ENCODE measurements at regions not wholly inside any gene's neighbourhood (a gene's known extent, or its start where the extent isn't known, plus 50 kb on each side); places are given as distances from the start of the nearest gene placed in this dataset.

GRCh38 chr1:112271270-112271669, 124.7 kb upstream of the CTTNBP2NL start:
- no peaks in the 10 kb centered on the region for H3K4me1 Mint-ChIP-seq
- ATAC-seq (ENCODE audit: low read depth) (no peak), DNase-seq (no peak)
- H3K4me2 ChIP-seq (replicated peaks; ENCODE audit: low read depth, low read length, poor library complexity, severe bottlenecking), result no peak overlapping the region
- no peak overlapping the region for H2AFZ ChIP-seq (ENCODE audit: insufficient read depth, low read depth, low read length, poor library complexity, severe bottlenecking)
- H3K27me3 ChIP-seq (replicated peaks in 1 of 4; ENCODE audit: control extremely low read depth in 1 of 4, control insufficient read depth in 3 of 4, insufficient read depth in 4 of 4, low read length in 3 of 4), result peaks cover 0 to 2% (median under 1%) of the 10 kb centered on the region in 4 experiments
- intact Hi-C loops (cut with micrococcal nuclease), result no loop called here
- no peaks in the 10 kb centered on the region for H3K79me2 ChIP-seq (ENCODE audit: control insufficient read depth, insufficient read depth, low read length)
- H3K9me3 ChIP-seq (ENCODE audit: control extremely low read depth in 1 of 3, control insufficient read depth in 2 of 3, insufficient read depth in 1 of 3, low read length in 2 of 3), result peaks cover 0 to 6% (median 0%) of the 10 kb centered on the region in 3 donors
- H3K27ac ChIP-seq (ENCODE audit: low read length in 2 of 2), result no peak overlapping the region
- no peaks in the 10 kb centered on the region for H3K4me1 ChIP-seq (ENCODE audit: control insufficient read depth in 2 of 2, insufficient read depth in 2 of 2, low read length in 2 of 2)
- WGBS (ENCODE audit: insufficient coverage), result 92% methylated on average over 2 of the region's 3 CpGs
- no peaks in the 10 kb centered on the region for H4K20me1 ChIP-seq (ENCODE audit: control insufficient read depth, insufficient read depth, low read length, poor library complexity, severe bottlenecking)
- peaks cover 4% of the 10 kb centered on the region for H3K9me3 Mint-ChIP-seq (ENCODE audit: insufficient read depth)
- no peak overlapping the region for H3K4me3 Mint-ChIP-seq
- ChIA-PET POLR2A (no interaction called here), CTCF (no interaction called here)
- H3K27ac Mint-ChIP-seq, result no peak overlapping the region
- peaks cover 39% of the 10 kb centered on the region for H3K27me3 Mint-ChIP-seq
- no peak overlapping the region for H3K4me3 ChIP-seq (ENCODE audit: control extremely low read depth in 1 of 5, extremely low read depth in 1 of 5, insufficient read depth in 1 of 5, low read depth in 2 of 5, low read length in 4 of 5)
- no peak overlapping the region for H3K9ac ChIP-seq (ENCODE audit: low read length)
- no peak for TF ChIP-seq CTCF (IDR thresholded peaks at IDR 0.05)
- no peak for TF ChIP-seq EZH2 (IDR thresholded peaks at IDR 0.05; ENCODE audit: borderline replicate concordance, insufficient read depth, low read depth, low read length, poor library complexity, severe bottlenecking)
- no peaks in the 10 kb centered on the region for H3K36me3 ChIP-seq (replicated peaks in 1 of 2; ENCODE audit: control extremely low read depth in 1 of 2, control insufficient read depth in 1 of 2, extremely low read depth in 1 of 2, insufficient read depth in 2 of 2, low read length in 1 of 2)

GRCh38 chr1:112272101-112272772, 123.8 kb upstream of the CTTNBP2NL start:
- Histone ChIP-seq H3K36me3 (replicated peaks in 1 of 2; ENCODE audit: control extremely low read depth in 1 of 2, control insufficient read depth in 1 of 2, extremely low read depth in 1 of 2, insufficient read depth in 2 of 2, low read length in 1 of 2) (no peaks in the 10 kb centered on the region), H3K79me2 (ENCODE audit: control insufficient read depth, insufficient read depth, low read length) (no peaks in the 10 kb centered on the region), H3K27me3 (replicated peaks in 1 of 4; ENCODE audit: control extremely low read depth in 1 of 4, control insufficient read depth in 3 of 4, insufficient read depth in 4 of 4, low read length in 3 of 4) (peaks cover 0 to 2% (median under 1%) of the 10 kb centered on the region in 4 experiments), H3K27ac (ENCODE audit: low read length in 2 of 2) (no peak overlapping the region), H3K4me3 (ENCODE audit: control extremely low read depth in 1 of 5, extremely low read depth in 1 of 5, insufficient read depth in 1 of 5, low read depth in 2 of 5, low read length in 4 of 5) (no peak overlapping the region), H4K20me1 (ENCODE audit: control insufficient read depth, insufficient read depth, low read length, poor library complexity, severe bottlenecking) (no peaks in the 10 kb centered on the region), H3K4me2 (replicated peaks; ENCODE audit: low read depth, low read length, poor library complexity, severe bottlenecking) (no peak overlapping the region), H2AFZ (ENCODE audit: insufficient read depth, low read depth, low read length, poor library complexity, severe bottlenecking) (no peak overlapping the region), H3K9ac (ENCODE audit: low read length) (no peak overlapping the region), H3K9me3 (ENCODE audit: control extremely low read depth in 1 of 3, control insufficient read depth in 2 of 3, insufficient read depth in 1 of 3, low read length in 2 of 3) (peaks cover 0 to 6% (median 0%) of the 10 kb centered on the region in 3 donors), H3K4me1 (ENCODE audit: control insufficient read depth in 2 of 2, insufficient read depth in 2 of 2, low read length in 2 of 2) (no peaks in the 10 kb centered on the region)
- WGBS (ENCODE audit: insufficient coverage), result 39% methylated on average over 2 of the region's 6 CpGs
- Mint-ChIP-seq H3K4me1 (no peaks in the 10 kb centered on the region), H3K27me3 (peaks cover 39% of the 10 kb centered on the region), H3K9me3 (ENCODE audit: insufficient read depth) (peaks cover 4% of the 10 kb centered on the region), H3K27ac (no peak overlapping the region), H3K4me3 (no peak overlapping the region)
- intact Hi-C loops (cut with micrococcal nuclease), result no loop called here
- ATAC-seq (ENCODE audit: low read depth) (no peak), DNase-seq (no peak)
- ChIA-PET CTCF (no interaction called here), POLR2A (no interaction called here)
- TF ChIP-seq EZH2 (IDR thresholded peaks at IDR 0.05; ENCODE audit: borderline replicate concordance, insufficient read depth, low read depth, low read length, poor library complexity, severe bottlenecking) (no peak), CTCF (IDR thresholded peaks at IDR 0.05) (no peak)
